ENCODE measurements at regions not wholly inside any gene's neighbourhood (a gene's known extent, or its start where the extent isn't known, plus 50 kb on each side); places are given as distances from the start of the nearest gene placed in this dataset.
A peak's percentile ranks its signal among the peaks of the same experiment; 100 is the strongest.

GRCh38 chr6:14690120-14691056, 555.5 kb upstream of the JARID2 start:
- no peak for DNase-seq

GRCh38 chr6:14692208-14692607, 553.7 kb upstream of the JARID2 start:
- DNase-seq: no peak

- DNase-seq: no peak
Measured at GRCh38 chr6:14693301-14694192, 552.3 kb upstream of the JARID2 start.

- DNase-seq: no peak
Measured at GRCh38 chr6:14694308-14694707, 551.6 kb upstream of the JARID2 start.

GRCh38 chr6:14695579-14695978, 550.3 kb upstream of the JARID2 start:
- no peak for DNase-seq

GRCh38 chr6:14696367-14696766, 549.5 kb upstream of the JARID2 start:
- no peak for DNase-seq

GRCh38 chr6:14697427-14697826, 548.4 kb upstream of the JARID2 start:
- DNase-seq: no peak

- no peak for DNase-seq
Measured at GRCh38 chr6:14699803-14700601, 545.9 kb upstream of the JARID2 start.

- no peak for DNase-seq
Measured at GRCh38 chr6:14701946-14702345, 543.9 kb upstream of the JARID2 start.

- no peak for DNase-seq
Measured at GRCh38 chr6:14702678-14703077, 543.2 kb upstream of the JARID2 start.

GRCh38 chr6:14703586-14703985, 542.3 kb upstream of the JARID2 start:
- DNase-seq: no peak

- DNase-seq: no peak
Measured at GRCh38 chr6:14704383-14705271, 541.2 kb upstream of the JARID2 start.

- no peak for DNase-seq
Measured at GRCh38 chr6:14705841-14706377, 540.0 kb upstream of the JARID2 start.

- DNase-seq: peak; percentile 87
Measured at GRCh38 chr6:14706378-14706929, 539.4 kb upstream of the JARID2 start.

- no peak for DNase-seq
Measured at GRCh38 chr6:14707276-14707675, 538.6 kb upstream of the JARID2 start.

- DNase-seq: no peak
Measured at GRCh38 chr6:14707971-14708465, 537.9 kb upstream of the JARID2 start.

- no peak for DNase-seq
Measured at GRCh38 chr6:14709066-14709670, 536.7 kb upstream of the JARID2 start.

GRCh38 chr6:14709900-14710299, 536.0 kb upstream of the JARID2 start:
- no peak for DNase-seq

GRCh38 chr6:14710421-14710820, 535.4 kb upstream of the JARID2 start:
- no peak for DNase-seq

GRCh38 chr6:14711056-14711703, 534.7 kb upstream of the JARID2 start:
- DNase-seq: peak; percentile 75
